Transverse colon (tissue), 4 donors: ENCODE measurements at regions not wholly inside any gene's neighbourhood (a gene's known extent, or its start where the extent isn't known, plus 50 kb on each side); places are given as distances from the start of the nearest gene placed in this dataset.

Experiments used
- CTCF ChIP-seq, 5 experiments: fragments of 200-600 bp in 3 of 5; fragments of 450-650 bp in 2 of 5; sonication (generic) in 3 of 5; IDR thresholded peaks; 1 replicate in 2 of 5; 2 replicates in 3 of 5; pipeline ENCODE4 v1.5.1; 2016 to 2017; ENCODE audit warnings: antibody characterized with exemption in 5 of 5, inconsistent platforms in 3 of 5, mild to moderate bottlenecking in 2 of 5, moderate library complexity in 1 of 5
- EP300 ChIP-seq: sonication (generic); formaldehyde crosslinking; IDR thresholded peaks from one replicate; pipeline ENCODE4 v1.6.1; 2017; ENCODE audit warnings: antibody characterized with exemption, low read depth
- POLR2A ChIP-seq: fragments of 450-650 bp; IDR thresholded peaks from one replicate; pipeline ENCODE4 v1.6.1; 2016; ENCODE audit warnings: antibody characterized with exemption, mild to moderate bottlenecking, moderate library complexity
- POLR2AphosphoS5 ChIP-seq, 3 donors: sonication (generic); formaldehyde crosslinking; IDR thresholded peaks; one replicate each; pipeline ENCODE4 v1.6.1; 2016; ENCODE audit warnings: antibody characterized with exemption in 3 of 3

GRCh38 chr11:106238704-106239360 is 161.4 kb downstream of the AASDHPPT start:
- TF ChIP-seq POLR2AphosphoS5 (IDR thresholded peaks at IDR 0.05) (no peak), EP300 (no peak), CTCF (IDR thresholded peaks at IDR 0.05) (no peak), POLR2A (no peak)
